ENCODE measurements at regions not wholly inside any gene's neighbourhood (a gene's known extent, or its start where the extent isn't known, plus 50 kb on each side); places are given as distances from the start of the nearest gene placed in this dataset.

- intact Hi-C loops (cut with DNase I): no loop called here
- Histone ChIP-seq H3K4me1 (ENCODE audit: insufficient read depth) (no peaks in the 10 kb centered on the region), H3K9me3 (no peaks in the 10 kb centered on the region), H3K27ac (no peak overlapping the region), H3K4me3 (no peak overlapping the region), H3K27me3 (no peaks in the 10 kb centered on the region), H3K36me3 (no peaks in the 10 kb centered on the region)
- no peak for DNase-seq
- TF ChIP-seq EP300 (IDR thresholded peaks at IDR 0.05) (no peak), POLR2A (IDR thresholded peaks at IDR 0.05) (no peak), CTCF (IDR thresholded peaks at IDR 0.05) (no peak)
- 13 to 34% (median 14%) methylated on average over 3 of the region's 3 CpGs for whole genome bisulfite sequencing, 3 donors
Observed at GRCh38 chr2:180374502-180375281, 367.6 kb upstream of the CWC22 start.

- H3K4me1 ChIP-seq (ENCODE audit: insufficient read depth): no peaks in the 10 kb centered on the region
- no peaks in the 10 kb centered on the region for H3K27me3 ChIP-seq
- H3K9me3 ChIP-seq: no peaks in the 10 kb centered on the region
- no peak overlapping the region for H3K27ac ChIP-seq
- TF ChIP-seq EP300 (IDR thresholded peaks at IDR 0.05): no peak
- TF ChIP-seq CTCF (IDR thresholded peaks at IDR 0.05): no peak
- TF ChIP-seq POLR2A (IDR thresholded peaks at IDR 0.05): no peak
- intact Hi-C loops (cut with DNase I): no loop called here
- no peak for DNase-seq
- no peaks in the 10 kb centered on the region for H3K36me3 ChIP-seq
- 38 to 64% (median 39%) methylated on average over 2 of the region's 2 CpGs for WGBS, 3 donors
- H3K4me3 ChIP-seq: no peak overlapping the region
Observed at GRCh38 chr2:180370511-180371205, 363.6 kb upstream of the CWC22 start.

GRCh38 chr2:180368881-180369280, 361.8 kb upstream of the CWC22 start:
- H3K4me1 ChIP-seq (ENCODE audit: insufficient read depth): no peaks in the 10 kb centered on the region
- TF ChIP-seq EP300 (IDR thresholded peaks at IDR 0.05) (no peak), POLR2A (IDR thresholded peaks at IDR 0.05) (no peak), CTCF (IDR thresholded peaks at IDR 0.05) (no peak)
- WGBS, 3 donors: 42 to 46% (median 43%) methylated on average over 2 of the region's 2 CpGs
- intact Hi-C loops (cut with DNase I): no loop called here
- H3K9me3 ChIP-seq: no peaks in the 10 kb centered on the region
- no peaks in the 10 kb centered on the region for H3K36me3 ChIP-seq
- no peak overlapping the region for H3K4me3 ChIP-seq
- H3K27ac ChIP-seq: no peak overlapping the region
- no peaks in the 10 kb centered on the region for H3K27me3 ChIP-seq
- no peak for DNase-seq

DNA sequence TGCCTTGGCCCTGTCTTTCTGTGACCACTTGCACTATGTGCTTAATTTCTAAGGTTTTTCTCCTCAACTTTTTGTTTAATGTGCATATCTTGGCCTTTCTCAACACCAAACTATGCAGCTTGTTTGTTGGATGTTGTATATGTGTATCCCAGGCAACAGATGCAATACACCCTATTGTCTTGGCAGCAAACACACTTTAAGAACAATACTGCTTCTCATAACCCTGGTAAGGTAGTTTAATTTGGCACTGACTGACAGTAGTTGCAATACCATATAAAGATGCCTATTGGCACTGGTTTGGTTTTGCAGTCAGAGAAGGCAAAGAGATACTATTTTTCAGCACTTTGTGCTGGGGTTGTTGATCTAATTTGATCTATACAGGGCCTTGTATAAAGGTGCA, 360.7 kb upstream of the CWC22 start:
- TF ChIP-seq POLR2A (IDR thresholded peaks at IDR 0.05) (no peak), CTCF (IDR thresholded peaks at IDR 0.05) (no peak), EP300 (IDR thresholded peaks at IDR 0.05) (no peak)
- Histone ChIP-seq H3K4me1 (ENCODE audit: insufficient read depth) (no peaks in the 10 kb centered on the region), H3K4me3 (no peak overlapping the region), H3K27me3 (no peaks in the 10 kb centered on the region), H3K27ac (no peak overlapping the region), H3K36me3 (no peaks in the 10 kb centered on the region), H3K9me3 (no peaks in the 10 kb centered on the region)
- intact Hi-C loops (cut with DNase I): no loop called here
- DNase-seq: no peak
